Activated naive CD8-positive, alpha-beta T cell (primary cell): ENCODE measurements at regions not wholly inside any gene's neighbourhood (a gene's known extent, or its start where the extent isn't known, plus 50 kb on each side); places are given as distances from the start of the nearest gene placed in this dataset.
"Not testable (repeated sequence)": the region's sequence is repeated elsewhere in the genome, so short reads cannot be mapped to it uniquely, and the experiment has no call there.

Experiments used
- H3K27ac Mint-ChIP-seq: one replicate; pipeline ENCODE4 v1.8.0; 2021; ENCODE audit warnings: mixed read lengths
- H3K27me3 Mint-ChIP-seq: one replicate; pipeline ENCODE4 v1.8.0; 2021; ENCODE audit warnings: mixed read lengths
- H3K36me3 Mint-ChIP-seq: one replicate; pipeline ENCODE4 v1.8.0; 2021; ENCODE audit warnings: mixed read lengths
- H3K4me1 Mint-ChIP-seq: one replicate; pipeline ENCODE4 v1.8.0; 2021; ENCODE audit warnings: low read depth, mixed read lengths
- H3K4me3 Mint-ChIP-seq: one replicate; pipeline ENCODE4 v1.8.0; 2021; ENCODE audit warnings: mild to moderate bottlenecking, mixed read lengths
- H3K9me3 Mint-ChIP-seq: one replicate; pipeline ENCODE4 v1.8.0; 2021; ENCODE audit warnings: low read depth, mixed read lengths

GRCh38 chr14:97788846-97789526 lies 991.8 kb downstream of the VRK1 start:
- Mint-ChIP-seq H3K4me1 (peaks cover 21% of the 10 kb centered on the region), H3K27me3 (no peaks in the 10 kb centered on the region), H3K4me3 (no peak overlapping the region), H3K9me3 (no peaks in the 10 kb centered on the region), H3K27ac (no peak overlapping the region), H3K36me3 (no peaks in the 10 kb centered on the region)

DNA sequence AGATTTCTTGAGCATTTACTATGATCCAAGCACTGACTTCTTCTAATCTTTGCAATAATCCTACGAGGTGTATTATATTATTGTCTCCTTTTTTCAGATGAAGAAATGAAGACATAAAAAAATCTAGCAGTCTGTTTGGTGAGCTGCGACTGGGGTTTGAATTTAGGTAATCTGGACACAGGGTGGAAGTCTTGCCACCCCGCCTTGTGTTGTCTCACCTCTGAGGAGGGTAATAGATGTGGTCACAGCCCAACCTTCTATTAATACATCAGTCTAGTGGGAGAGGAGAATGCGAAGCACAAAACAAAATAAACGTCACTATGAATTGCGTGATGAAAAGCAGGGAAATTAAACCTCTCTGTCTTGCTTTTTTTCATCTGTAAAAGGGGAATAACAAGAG lies 993.9 kb downstream of the VRK1 start:
- H3K9me3 Mint-ChIP-seq: no peaks in the 10 kb centered on the region
- no peak overlapping the region for H3K27ac Mint-ChIP-seq
- H3K4me1 Mint-ChIP-seq: peaks cover 9% of the 10 kb centered on the region
- H3K27me3 Mint-ChIP-seq: no peaks in the 10 kb centered on the region
- no peaks in the 10 kb centered on the region for H3K36me3 Mint-ChIP-seq
- H3K4me3 Mint-ChIP-seq: no peak overlapping the region

GRCh38 chr14:97791906-97792305 lies 994.7 kb downstream of the VRK1 start:
- H3K4me1 Mint-ChIP-seq: peaks cover 1% of the 10 kb centered on the region
- no peaks in the 10 kb centered on the region for H3K27me3 Mint-ChIP-seq
- no peaks in the 10 kb centered on the region for H3K36me3 Mint-ChIP-seq
- no peaks in the 10 kb centered on the region for H3K9me3 Mint-ChIP-seq
- no peak overlapping the region for H3K27ac Mint-ChIP-seq
- H3K4me3 Mint-ChIP-seq: no peak overlapping the region

GRCh38 chr14:97796511-97796910 lies 999.3 kb downstream of the VRK1 start:
- no peaks in the 10 kb centered on the region for H3K27me3 Mint-ChIP-seq
- no peaks in the 10 kb centered on the region for H3K36me3 Mint-ChIP-seq
- peaks cover 10% of the 10 kb centered on the region for H3K4me1 Mint-ChIP-seq
- H3K27ac Mint-ChIP-seq: no peak overlapping the region
- no peak overlapping the region for H3K4me3 Mint-ChIP-seq
- no peaks in the 10 kb centered on the region for H3K9me3 Mint-ChIP-seq

DNA sequence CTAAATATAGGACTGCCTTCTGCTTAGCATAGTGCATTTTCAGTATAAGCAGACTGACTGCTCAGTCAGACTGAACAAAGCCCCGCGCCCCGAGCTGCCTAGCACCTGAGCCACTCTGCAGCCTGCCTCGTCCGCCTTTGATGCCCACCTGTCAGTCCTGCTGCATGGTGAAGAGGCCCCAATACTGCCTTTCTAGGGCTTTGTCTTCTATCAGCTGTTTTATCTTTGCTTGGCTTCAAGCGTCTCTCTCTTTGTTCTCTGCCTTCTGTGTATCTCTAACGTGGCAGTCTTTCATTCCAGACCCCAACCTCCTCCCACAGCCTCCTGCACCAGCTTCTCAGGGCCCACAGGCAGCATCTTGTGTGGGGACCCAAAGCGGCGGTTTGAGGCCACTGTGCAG lies 1001.0 kb downstream of the VRK1 start:
- Mint-ChIP-seq H3K27ac (peak overlapping the region; percentile 46), H3K27me3 (no peaks in the 10 kb centered on the region), H3K36me3 (no peaks in the 10 kb centered on the region), H3K9me3 (no peaks in the 10 kb centered on the region), H3K4me3 (peak overlapping the region; percentile 37), H3K4me1 (peaks cover 10% of the 10 kb centered on the region)

DNA sequence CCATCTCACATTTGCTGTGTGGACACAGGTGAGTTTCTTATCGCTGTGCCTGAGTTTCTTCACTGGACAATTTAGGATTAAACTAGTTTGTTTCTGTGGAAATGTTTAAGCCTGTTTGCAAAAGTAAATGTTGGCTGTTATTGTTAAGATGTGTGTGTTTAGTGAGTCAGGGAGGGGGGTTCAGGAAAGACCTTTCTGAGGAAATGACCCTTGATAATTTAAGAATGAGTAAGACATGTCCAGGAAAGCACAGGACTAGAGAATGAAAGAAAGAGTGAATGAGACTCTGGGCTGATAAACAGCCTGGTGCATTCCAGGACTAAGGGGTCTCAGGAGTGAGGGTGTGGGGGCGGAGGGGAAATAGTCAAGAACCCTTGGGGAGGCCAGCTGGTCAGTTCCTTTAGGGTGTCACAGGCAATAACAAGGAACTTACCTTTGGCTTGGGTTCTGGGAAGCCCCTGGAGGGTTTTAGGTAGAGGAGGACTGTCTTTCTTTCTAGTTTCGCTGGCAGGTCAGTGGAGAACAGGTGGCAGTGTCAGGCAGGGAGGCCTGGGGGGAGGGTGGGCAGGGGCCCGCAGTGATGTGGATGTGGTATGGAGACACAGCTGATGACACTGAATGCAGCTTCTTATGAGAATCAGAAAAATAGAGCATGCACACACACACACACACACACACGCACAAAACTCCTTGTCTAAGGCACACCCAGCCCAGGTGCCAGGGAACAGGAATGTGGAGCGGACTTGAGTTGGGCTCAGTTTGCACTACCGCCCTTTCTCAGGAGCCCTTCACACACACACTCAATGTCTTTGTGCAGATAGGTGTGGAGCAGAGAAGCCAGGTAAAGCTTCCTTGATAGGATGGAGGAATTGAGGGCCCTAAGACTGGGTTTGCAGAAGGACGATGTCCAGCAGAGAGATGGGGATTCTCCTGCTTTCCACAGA lies 1005.5 kb downstream of the VRK1 start:
- no peak overlapping the region for H3K27ac Mint-ChIP-seq
- no peaks in the 10 kb centered on the region for H3K36me3 Mint-ChIP-seq
- peaks cover 9% of the 10 kb centered on the region for H3K4me1 Mint-ChIP-seq
- no peak overlapping the region for H3K4me3 Mint-ChIP-seq
- H3K9me3 Mint-ChIP-seq: no peaks in the 10 kb centered on the region
- H3K27me3 Mint-ChIP-seq: no peaks in the 10 kb centered on the region

- H3K4me1 Mint-ChIP-seq: no peaks in the 10 kb centered on the region
These were observed 1006.9 kb downstream of the VRK1 start for GRCh38 chr14:97804056-97804455.

GRCh38 chr14:97806891-97807290 lies 1009.7 kb downstream of the VRK1 start:
- peaks cover 3% of the 10 kb centered on the region for H3K9me3 Mint-ChIP-seq
- no peak overlapping the region for H3K4me3 Mint-ChIP-seq
- H3K27ac Mint-ChIP-seq: no peak overlapping the region
- no peaks in the 10 kb centered on the region for H3K4me1 Mint-ChIP-seq
- H3K36me3 Mint-ChIP-seq: peaks cover 2% of the 10 kb centered on the region
- H3K27me3 Mint-ChIP-seq: no peaks in the 10 kb centered on the region

More at GRCh38 chr14:97804056-97804455, 1006.9 kb downstream of the VRK1 start:
- Mint-ChIP-seq H3K27ac (no peak overlapping the region), H3K27me3 (no peaks in the 10 kb centered on the region), H3K9me3 (no peaks in the 10 kb centered on the region), H3K36me3 (no peaks in the 10 kb centered on the region), H3K4me3 (no peak overlapping the region)

DNA sequence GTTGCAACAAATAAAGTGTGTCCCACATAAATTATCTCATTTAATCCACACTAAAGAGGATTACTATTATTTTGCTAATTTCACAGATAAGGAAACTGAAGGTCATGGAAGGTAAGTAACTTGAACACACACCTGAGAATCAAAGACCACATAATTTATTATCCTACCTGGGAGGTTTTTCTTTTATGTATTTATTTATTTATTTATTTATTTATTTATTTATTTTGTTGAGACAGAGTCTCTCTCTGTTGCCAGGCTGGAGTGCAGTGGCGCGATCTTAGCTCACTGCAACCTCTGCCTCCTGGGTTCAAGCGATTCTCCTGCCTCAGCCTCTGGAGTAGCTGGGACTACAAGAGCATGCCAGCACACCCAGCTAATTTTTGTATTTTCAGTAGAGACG lies 1011.4 kb downstream of the VRK1 start:
- H3K27me3 Mint-ChIP-seq, H3K4me1 Mint-ChIP-seq, H3K36me3 Mint-ChIP-seq, H3K9me3 Mint-ChIP-seq, H3K4me3 Mint-ChIP-seq, H3K27ac Mint-ChIP-seq: not testable (repeated sequence)

DNA sequence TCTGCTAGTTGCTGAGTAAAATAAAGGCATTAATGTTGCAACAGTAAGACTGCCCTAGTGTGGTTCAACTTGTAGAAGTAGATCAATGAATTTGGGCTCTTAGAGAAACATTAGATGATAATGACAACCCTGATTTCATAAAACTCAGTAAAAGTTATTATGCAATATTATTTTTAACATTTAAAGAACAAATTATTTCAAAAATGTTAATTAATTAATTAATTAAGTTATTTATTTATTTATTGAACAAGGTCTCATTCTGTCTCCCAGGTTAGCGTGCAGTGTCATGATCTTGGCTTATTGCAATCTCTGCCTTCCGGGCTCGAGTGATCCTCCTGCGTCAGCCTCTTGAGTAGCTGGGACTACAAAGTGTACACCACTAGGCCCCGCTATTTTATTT lies 1016.4 kb downstream of the VRK1 start:
- Mint-ChIP-seq H3K4me1 (no peaks in the 10 kb centered on the region), H3K36me3 (peaks cover 2% of the 10 kb centered on the region)

GRCh38 chr14:97820781-97821180 lies 1023.6 kb downstream of the VRK1 start:
- Mint-ChIP-seq H3K27ac (no peak overlapping the region), H3K27me3 (peaks cover 1% of the 10 kb centered on the region), H3K9me3 (peaks cover 4% of the 10 kb centered on the region), H3K36me3 (peaks cover 10% of the 10 kb centered on the region), H3K4me1 (peaks cover 4% of the 10 kb centered on the region), H3K4me3 (no peak overlapping the region)

More for the DNA sequence above, 1016.4 kb downstream of the VRK1 start:
- no peaks in the 10 kb centered on the region for H3K27me3 Mint-ChIP-seq
- peaks cover 3% of the 10 kb centered on the region for H3K9me3 Mint-ChIP-seq
- no peak overlapping the region for H3K4me3 Mint-ChIP-seq
- H3K27ac Mint-ChIP-seq: no peak overlapping the region

- H3K4me1 Mint-ChIP-seq: peaks cover 4% of the 10 kb centered on the region
- H3K4me3 Mint-ChIP-seq: no peak overlapping the region
- peaks cover 10% of the 10 kb centered on the region for H3K36me3 Mint-ChIP-seq
- H3K27me3 Mint-ChIP-seq: peaks cover 1% of the 10 kb centered on the region
- peaks cover 4% of the 10 kb centered on the region for H3K9me3 Mint-ChIP-seq
- H3K27ac Mint-ChIP-seq: no peak overlapping the region
These were observed 1027.0 kb downstream of the VRK1 start for GRCh38 chr14:97824218-97824617.

- Mint-ChIP-seq H3K27me3 (no peaks in the 10 kb centered on the region), H3K36me3 (peaks cover 2% of the 10 kb centered on the region), H3K4me1 (peaks cover 4% of the 10 kb centered on the region), H3K4me3 (no peak overlapping the region), H3K9me3 (peaks cover 4% of the 10 kb centered on the region), H3K27ac (no peak overlapping the region)
These were observed 1030.6 kb downstream of the VRK1 start for GRCh38 chr14:97827746-97828145.

DNA sequence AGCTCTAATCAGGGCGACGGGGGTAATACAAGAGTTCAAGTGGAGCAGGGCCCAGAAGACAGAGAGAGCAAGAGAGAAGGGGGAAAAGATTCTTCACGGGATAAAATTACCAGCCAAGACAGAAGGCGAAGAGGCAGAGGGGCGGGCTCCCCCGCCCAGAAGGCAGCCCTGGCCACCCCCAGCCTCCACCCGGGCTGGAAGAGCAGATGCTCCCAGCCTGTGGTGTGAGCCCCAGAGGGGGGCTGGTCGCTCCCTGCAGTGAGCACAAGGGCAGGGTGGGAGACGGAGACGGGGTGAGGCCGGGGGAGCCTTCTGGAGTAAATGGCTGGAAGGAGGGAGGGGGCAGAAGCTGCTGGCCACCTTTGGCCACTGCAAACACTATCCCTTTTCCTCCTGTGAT lies 1035.6 kb downstream of the VRK1 start:
- Mint-ChIP-seq H3K4me3 (no peak overlapping the region), H3K27me3 (no peaks in the 10 kb centered on the region), H3K4me1 (no peaks in the 10 kb centered on the region), H3K36me3 (no peaks in the 10 kb centered on the region), H3K27ac (no peak overlapping the region), H3K9me3 (no peaks in the 10 kb centered on the region)

- Mint-ChIP-seq H3K4me3 (no peak overlapping the region), H3K27me3 (no peaks in the 10 kb centered on the region), H3K27ac (no peak overlapping the region), H3K9me3 (no peaks in the 10 kb centered on the region), H3K36me3 (no peaks in the 10 kb centered on the region), H3K4me1 (peaks cover 5% of the 10 kb centered on the region)
These were observed 1041.8 kb downstream of the VRK1 start for GRCh38 chr14:97838986-97839385.
